ENCODE measurements at regions not wholly inside any gene's neighbourhood (a gene's known extent, or its start where the extent isn't known, plus 50 kb on each side); places are given as distances from the start of the nearest gene placed in this dataset.
"Not testable (repeated sequence)": the region's sequence is repeated elsewhere in the genome, so short reads cannot be mapped to it uniquely, and the experiment has no call there.

DNA sequence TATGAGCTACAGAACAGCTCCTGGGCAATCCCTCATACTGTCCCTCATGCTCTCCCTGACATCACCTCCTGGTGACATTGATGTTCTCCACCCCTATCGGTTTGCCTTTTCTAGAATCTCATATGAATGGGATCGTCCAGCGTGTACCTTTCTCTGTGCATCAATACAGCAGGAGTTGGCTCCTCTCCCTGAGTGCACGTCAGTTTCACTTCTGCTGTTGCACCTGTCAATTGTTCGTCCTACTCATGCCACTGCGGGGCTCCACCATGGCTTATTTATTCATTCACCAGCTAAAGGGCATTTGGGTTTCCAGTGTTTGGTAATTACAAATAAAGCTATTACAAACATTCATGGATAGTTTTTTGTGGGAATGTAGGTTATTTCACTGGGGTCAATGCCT is 269.1 kb upstream of the ZFP42 start:
- DNase-seq = no peak

DNA sequence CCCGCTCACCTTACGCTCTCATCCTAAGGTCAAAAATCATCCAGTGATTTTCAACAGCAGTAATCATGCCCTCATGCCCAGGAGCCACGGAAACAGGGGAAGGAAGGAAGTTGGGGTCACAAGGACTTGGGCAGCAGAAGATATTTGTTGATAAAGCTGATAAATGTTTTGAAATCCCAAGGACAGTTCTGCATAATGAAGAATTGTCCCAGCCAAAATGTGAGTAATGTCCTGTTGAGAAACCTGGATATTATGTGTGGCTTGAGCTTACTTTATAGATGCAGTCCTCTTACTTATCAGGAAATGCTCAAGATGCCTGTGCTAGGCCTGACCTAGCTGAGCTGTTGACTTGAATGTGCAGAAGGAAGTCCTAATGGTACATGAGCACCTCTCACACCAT is 263.0 kb upstream of the ZFP42 start:
- DNase-seq = no peak

DNA sequence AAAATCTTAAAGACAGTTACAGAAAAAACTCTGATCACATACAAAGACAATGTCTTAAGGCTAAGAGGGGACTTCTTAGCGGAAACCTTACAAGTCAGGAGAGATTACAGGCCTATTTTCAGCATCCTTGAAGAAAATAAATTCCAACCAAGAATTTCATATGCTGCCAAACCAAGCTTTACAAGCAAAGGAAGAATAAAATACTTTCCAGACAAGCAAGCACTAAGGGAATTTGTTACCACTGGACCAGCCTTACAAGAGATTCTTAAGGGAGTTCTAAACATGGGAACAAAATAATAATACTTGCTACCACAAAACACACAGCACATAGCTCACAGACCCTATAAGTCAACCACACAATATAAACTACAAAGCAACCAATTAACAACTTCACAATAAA is 255.8 kb upstream of the ZFP42 start:
- DNase-seq = no peak

DNA sequence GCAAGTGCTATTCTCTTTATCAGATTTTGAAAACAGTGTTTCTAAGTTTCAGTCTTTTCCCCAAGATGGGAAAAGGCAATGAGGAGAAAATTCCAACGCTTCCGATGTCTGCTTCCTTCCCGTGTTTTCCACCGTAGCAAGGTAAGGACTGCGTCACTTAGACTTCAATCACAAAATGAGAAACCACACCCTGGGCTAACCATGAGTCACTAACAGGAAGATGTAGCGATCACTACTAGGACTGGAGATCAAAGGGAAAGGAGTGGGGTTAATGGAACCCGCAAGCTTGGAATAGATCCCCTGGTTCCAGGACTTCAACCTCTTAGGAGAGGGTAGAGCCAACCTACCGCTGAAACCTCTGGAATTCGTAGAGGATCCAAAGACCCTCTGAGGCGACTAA is 250.7 kb upstream of the ZFP42 start:
- no peak for DNase-seq

DNA sequence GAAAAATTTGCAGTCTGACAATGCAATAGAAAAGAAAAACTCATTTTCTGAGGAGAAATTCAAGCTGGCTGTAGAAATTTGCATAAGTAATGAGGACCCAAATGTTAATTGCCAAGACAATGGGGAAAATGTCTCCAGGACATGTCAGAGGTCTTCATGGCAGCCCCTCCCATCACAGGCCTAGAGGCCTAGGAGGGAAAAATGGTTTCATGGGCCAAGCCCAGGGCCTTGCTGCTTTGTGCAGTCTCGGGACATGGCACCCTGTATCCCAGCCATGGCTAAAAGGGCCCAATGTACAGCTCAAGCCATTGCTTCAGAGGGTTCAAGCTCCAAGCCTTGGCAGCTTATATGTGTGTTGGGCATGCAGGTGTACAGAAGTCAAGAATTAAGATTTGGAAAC is 244.9 kb upstream of the ZFP42 start:
- not testable (repeated sequence) for DNase-seq

DNA sequence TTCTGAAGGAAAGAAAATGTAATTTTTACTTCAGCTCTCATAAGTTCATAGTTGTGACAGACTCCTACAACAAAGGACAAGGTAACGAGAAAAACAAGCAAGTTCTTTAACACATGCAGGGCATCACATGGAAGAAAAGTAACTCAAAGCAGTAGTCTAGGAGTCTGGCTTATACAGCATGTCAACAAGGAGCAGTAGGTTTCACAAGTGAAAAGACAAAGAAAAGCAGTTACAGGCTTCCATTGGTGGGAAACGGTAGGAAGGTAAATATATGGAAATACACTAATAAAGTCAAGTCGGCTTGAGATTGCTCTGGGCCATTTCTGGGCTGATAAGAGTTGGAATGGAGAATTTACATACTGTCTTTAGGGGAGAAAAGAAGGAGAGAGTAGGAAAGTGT is 228.4 kb upstream of the ZFP42 start:
- no peak for DNase-seq

DNA sequence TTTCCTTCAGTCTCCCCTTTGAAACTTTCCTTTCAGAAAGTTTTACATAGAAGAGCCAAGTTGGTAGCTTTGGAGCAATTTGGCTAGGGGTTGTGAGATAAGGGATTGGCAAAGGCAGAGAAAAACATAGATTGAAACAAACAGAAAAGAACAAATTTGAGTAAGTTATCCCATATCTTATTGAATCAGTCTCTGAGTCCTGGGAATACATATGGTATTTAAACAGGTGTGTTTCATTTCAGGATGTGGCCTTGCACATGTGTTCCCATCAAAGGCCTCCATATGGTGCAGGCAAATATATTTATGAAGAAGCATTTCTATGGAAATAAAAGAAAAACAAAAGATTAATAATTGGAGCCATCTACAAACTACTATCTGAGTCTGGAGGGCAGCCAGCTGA is 227.9 kb upstream of the ZFP42 start:
- no peak for DNase-seq

DNA sequence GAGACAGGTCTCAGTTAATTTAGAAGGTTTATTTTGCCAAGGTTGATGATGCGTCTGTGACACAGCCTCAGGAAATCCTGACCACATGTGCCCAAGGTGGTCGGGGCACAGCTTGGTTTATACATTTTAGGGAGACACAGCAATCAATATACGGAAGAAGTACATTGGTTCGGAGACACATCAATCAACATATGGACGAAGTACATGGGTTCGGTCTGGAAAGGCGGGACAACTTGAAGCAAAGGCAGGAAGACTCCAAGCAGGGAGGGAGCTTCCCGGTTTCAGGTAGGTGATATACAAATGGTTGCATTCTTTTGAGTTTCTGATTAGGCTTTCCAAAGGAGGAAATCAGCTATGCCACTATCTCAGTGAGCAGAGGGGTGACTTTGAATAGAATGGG is 225.2 kb upstream of the ZFP42 start:
- DNase-seq = no peak

DNA sequence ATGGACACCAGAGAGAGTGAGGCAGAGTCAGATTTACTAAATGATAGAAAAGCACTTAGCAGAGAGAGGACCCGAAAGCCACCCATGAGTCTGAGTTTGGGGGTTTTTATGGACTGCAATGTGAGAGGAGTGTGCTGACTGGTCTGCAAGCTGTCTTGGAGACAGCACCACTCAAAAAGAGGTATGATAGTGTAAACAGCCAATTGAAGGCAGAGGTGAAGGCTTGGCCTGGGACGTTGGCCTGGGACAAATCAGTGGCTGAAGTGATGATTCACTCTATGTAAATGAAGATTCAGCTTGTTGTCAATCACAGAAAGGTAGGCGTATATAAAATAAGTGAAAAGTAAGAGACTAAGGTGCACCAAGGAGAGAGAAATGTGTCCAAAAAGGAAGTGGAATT is 217.6 kb upstream of the ZFP42 start:
- DNase-seq = no peak

DNA sequence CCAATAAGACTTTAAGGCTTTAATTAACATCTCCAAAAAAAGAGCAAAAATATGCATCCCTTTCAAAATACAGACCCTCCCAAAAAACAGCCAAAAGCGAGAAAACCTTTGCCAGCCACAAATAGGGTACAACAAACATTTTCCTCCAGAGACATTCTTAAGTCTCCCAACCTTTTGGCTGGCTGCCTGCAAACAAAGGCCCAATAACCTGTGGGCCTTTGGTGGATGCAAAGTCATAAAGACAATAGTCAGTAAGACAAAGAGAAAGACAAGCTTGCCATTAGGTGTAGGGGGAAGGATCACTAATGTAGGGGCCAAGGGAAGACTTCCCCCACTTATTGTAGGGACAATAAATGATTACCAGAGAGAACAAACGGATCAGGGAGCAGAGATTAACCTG is 215.5 kb upstream of the ZFP42 start:
- no peak for DNase-seq

DNA sequence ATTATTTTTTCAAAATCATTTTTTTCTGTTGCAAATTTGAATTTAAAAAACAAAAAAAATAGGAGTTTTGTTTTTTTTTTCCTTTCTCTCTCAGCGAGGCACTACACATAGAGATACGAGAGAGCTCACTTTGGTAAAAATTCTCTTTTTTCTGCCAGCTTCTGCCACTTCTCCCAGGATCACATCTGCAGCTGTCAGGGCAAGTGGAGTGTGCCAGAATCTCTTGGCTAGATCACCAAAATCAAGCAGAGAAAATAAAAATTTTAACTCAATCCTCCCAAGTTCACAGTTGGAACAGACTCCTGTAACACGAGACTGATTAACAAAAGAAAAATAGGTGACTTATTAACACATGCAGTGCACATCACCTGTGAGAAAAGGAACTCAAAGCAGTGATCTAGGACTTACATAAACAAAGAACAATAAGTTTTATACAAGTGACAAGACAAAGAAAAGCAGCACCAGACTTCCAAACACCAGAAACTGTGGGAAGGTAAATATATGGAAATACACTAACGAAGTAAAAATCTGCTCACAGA is 213.2 kb upstream of the ZFP42 start:
- no peak for DNase-seq

DNA sequence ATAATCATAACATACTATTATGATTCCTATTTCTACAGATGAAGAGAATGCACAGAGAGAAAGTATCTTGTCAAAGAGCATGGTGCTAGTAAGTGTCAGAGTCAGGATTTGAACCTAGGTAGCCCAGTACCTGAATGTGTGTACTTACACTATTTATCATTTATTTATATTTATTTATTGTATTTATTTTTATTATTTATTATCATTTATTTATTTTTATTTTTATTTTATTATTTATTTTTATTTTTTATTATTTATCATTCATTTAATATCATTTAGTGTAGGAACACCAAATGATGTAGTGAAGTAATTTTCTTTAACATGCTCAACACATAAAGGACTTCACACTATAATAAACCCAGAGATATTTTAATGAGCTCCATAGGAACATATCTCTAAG is 209.4 kb upstream of the ZFP42 start:
- no peak for DNase-seq

DNA sequence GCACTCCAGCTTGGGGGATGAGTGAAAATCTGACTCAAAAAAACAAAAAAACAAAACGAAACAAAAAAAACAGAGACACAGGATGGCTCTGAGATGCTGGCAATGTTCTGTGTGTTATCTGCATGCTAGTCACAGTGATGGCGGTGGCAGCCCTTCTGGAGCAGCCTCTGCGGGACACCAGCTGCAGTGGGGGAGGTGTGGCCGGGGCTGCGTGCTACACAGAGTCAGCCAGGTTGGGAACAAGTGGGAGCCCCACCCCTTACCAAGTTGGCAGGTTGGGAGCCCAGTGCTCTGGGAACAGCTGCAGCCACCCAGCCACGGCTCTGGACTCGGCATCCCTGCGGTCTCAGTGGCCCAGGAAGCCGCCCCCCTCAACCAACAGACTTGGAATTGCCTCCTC is 206.5 kb upstream of the ZFP42 start:
- no peak for DNase-seq

DNA sequence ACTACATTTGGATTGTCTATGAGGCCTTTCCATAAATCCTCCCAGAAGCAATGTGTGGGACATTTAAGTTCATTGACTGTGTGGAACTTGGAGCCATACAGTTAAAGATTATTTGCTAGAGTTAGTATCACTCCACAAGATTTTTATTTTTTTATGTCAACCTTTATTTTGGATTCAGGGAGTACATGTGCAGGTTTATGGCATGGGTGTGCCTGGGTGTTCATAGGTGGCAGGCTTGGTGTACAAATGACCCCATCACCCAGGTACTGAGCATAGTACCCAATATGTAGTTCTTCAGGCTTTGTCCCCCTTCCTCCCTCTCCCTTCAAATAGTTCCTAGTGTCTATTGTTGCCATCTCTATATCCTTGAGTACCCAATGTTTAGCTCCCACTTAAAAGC is 199.8 kb upstream of the ZFP42 start:
- DNase-seq = no peak

DNA sequence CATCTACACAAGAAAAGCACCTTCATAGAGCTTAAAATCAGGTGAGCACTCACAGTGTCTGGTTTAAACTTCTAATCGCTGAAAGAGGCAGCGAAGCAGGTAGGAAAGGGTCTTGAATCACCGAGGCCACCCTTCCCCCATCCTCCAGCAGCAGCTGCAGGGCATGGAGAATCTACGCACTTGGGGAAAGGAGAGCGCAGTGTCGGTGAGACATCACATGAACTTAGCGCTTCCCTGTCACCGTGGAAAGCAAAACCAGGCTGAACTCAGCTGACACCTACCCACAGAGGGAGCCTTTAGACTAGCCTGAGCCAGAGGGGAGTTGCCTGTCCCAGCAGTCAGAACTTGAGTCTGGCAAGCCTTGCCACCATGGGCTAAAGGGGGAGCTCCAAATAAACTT is 197.2 kb upstream of the ZFP42 start:
- no peak for DNase-seq

DNA sequence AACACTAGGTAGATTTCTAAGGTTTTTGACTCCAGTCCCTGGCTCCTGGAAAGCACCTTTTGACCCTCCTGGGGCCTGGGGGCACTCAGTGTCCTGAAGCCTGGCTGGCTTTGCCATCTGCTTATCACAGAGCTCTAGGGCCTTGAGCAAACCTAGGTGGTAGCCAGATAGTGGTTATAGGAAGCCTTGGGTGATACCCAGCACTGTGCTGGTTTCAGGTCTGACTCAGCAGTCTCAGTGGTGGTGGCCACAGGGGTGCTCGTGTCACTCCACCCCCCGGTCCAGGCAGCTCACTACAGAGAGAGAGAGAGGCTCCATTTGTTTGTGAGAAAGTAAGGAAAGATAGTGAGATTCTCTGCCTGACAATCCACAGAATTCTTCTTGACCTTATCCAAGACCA is 195.8 kb upstream of the ZFP42 start:
- DNase-seq = no peak

DNA sequence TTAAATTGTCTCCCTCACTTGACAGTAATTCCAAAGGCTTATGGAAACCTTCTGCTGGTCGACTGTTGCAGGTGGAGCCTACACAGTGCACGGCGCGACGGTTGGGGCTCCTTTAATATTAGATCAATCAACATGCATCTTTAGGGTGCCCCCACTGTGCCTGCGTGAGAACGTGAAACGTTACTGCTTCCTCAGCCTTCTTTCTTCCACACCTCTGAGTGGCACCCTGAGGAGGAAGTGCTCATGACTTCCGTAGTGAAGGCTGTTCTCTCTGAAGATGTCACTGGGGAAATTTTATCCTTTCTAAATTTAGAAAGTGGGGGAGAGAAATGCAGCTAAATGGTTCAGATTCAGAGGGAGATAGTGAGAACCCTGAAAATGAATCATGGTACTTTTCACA is 184.0 kb upstream of the ZFP42 start:
- DNase-seq = no peak

DNA sequence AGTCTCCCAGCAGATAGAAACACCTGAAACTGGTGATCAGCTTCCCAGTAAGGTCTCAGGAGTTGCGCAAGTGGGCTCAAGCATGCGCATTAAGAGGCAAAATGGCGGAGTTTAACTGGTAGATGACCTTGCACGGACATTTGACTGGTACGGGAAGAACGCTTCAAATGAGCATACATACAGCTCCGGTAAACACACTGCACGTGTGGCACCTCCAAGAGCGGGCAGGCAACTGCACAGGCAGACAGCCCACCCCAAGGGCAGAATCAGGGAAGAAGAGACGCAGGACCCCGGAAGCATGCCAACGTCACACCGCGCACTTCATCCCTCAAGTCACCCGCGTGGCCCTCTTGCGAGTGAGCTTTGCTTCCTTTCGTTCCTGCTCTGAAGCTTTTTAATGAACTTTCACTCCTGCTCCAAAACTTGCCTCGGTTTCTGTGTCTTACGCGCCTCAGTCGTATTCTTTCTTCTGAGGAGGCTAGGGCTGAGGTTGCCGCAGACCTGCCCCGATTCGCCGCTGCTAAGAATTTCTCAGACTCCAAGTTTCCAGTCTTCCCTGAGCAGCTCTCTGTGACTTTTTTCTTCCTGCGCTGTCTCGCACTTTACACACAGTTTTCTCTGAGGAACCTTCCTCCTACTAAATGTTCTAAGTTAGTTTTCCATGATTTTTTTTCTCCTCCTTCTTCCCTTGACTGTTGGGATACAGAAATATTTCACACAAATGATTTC is 180.7 kb upstream of the ZFP42 start:
- DNase-seq = no peak

DNA sequence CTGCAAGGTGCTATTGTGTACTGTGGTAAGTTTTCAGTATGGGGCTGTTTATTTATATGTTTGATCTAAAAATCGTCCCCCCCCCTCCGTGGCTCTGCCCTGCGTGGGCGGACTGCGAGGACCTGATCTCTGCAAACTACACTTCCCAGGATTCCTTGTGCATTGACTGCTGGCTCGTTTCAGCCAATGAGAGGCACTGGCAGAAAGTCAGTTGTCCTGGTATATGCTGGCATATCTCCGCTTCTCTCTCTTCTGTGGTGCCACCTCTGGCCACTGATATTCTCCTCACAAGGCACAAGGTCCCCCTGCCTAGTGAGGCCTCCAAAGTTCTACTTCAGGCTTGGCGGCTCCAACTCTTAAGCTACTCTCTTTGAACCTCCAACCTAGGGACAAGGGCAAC is 168.8 kb upstream of the ZFP42 start:
- no peak for DNase-seq

DNA sequence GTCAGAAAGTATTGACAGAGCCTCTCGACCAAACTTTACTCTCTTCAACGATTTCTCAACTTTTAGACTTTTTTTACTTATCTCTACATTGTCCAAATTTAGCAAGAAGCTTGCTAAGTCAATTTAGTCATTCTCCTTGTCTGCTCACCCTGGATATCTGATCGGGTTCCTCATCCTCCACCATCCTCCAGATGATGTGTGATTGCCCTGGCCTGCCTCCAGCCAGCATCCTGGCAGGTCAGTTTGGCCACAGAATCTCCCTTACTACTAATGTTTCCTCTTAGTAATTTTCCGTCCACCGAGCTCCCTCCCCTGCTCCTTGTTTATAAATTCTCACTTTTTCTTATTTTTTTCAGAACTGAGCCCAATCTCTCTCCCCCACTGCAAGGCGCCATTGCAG is 167.9 kb upstream of the ZFP42 start:
- DNase-seq = no peak

DNA sequence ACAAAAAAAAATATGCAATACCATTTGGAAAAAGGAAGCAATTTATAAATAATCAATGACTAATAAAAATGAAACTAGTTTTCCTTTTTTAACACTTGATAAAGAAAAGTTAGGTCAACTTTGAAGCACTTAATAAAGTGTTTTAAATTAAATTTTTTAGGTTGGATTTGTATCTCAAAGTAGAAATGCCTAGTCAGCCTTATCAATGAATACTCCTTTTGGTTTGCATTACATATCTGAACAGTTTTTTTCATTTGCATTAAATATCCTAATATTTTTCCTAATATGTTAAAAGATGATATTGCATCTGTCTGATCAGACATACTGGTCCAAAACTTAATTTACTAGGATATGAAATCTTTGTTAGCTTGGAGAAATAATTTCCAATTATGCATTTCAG is 155.8 kb upstream of the ZFP42 start:
- DNase-seq = no peak

DNA sequence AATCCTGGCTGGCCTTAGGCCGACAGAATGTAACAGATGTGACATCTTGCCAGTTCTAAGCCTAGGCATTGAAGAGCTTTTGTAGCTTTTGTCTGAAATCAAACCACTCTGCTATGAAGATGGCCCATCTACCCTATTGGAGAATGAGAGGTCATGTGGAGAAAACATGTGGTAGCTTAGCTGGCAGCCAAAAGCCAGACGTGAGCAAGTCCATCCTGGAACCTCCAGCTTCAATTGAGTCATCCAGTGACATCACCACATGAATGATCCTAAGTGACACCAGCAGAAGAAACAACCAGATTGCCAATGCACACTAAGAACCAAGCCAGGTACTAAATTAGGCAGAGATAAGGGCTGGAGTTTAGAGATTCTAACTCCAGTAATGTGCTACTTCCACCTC is 154.8 kb upstream of the ZFP42 start:
- DNase-seq = no peak

DNA sequence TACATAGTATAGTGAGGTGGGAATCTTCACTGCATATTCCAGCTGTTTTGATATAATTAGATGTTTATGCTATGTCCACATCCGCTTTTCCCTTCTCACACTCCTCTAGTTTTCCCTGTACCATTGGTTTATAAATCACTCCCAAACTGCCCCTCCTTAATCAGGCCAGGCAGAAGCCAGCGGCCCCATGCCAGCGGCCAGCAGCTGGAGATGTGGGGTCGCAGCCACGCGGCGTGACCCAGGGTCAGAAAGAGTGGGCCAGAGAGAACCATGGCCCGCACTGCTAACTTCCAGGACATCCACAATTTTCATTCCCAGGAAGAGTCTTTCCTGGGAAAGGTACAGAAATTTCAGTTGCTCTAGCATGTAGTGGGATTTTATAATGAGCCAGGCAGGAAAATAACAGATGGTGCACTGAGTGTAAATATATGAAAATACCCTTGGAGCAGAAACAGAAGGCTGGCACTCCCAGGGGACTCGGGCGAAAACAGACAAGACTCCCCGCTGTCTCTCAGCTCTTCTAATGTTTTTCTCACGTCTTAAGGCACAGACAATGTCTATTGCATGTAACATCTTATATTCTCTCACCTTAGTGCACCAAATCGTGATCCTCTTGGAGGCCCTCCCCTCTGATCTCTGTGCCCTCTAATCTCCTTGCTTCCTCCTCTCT is 145.9 kb upstream of the ZFP42 start:
- DNase-seq = no peak

DNA sequence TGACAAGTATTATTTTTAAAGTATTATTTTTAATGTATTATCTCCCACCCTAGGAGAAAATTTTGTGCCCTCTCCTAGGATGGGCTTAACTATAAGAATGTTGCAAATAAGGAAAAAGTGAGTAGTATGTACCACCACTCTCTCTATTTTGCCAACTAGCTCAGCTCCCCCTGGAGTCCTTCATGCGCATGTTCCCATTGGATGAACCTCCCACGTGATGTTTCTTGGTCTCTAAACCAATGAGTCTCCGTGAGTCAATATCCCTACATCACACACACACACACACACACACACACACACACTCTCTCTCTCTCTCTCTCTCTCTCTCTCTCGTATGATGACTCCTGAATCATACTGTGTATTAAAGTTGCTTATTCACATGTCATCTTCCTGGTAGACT is 129.7 kb upstream of the ZFP42 start:
- DNase-seq = no peak

DNA sequence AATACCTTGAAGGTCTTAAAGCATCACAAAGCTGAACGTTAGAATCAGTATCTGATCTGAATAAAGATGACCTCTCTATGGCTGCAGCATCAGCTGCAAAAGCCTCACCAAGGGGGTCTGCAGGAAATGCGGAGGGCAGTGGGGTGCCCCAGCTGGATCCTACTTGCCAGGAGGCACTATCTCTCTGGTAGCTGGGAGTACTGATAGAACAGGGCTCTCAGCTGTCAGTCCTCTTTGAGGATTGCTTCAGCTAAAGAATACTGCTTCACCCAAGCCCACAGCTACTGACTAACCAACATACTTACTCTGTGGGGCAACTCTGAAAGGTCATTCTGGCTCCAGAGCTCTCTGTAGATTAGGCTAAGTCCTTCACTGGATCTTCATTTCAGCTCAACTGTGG is 112.5 kb upstream of the ZFP42 start:
- no peak for DNase-seq
